A549 (cell line): ENCODE measurements at regions not wholly inside any gene's neighbourhood (a gene's known extent, or its start where the extent isn't known, plus 50 kb on each side); places are given as distances from the start of the nearest gene placed in this dataset.

Source experiments
- ATAC-seq, 2 experiments: fragments of 200-7000 bp in 1 of 2; fragments of >200 bp in 1 of 2; cut with Nextera tagmentation in 1 of 2; cut with Tn5 transposase in 1 of 2; 3 replicates each; pipeline versions ENCODE4 v1.8.0 to v1.9.1; 2018 to 2020; ENCODE audit warnings: mild to moderate bottlenecking in 1 of 2, moderate library complexity in 1 of 2
- CTCF ChIA-PET: fragments of 300-600 bp; sonication (Branson Sonifier 250); formaldehyde crosslinking; extraction: SDS; loops from one replicate; lab custom pipeline; 2021; ENCODE audit warnings: antibody characterized with exemption, inconsistent platforms; lab: Yijun Ruan, JAX
- POLR2A ChIA-PET: fragments of 350-600 bp; formaldehyde crosslinking; extraction: SDS; loops from one replicate; lab custom pipeline; 2021; ENCODE audit warnings: antibody characterized with exemption, inconsistent platforms; lab: Yijun Ruan, JAX
- DNase-seq, 2 experiments: peaks; one replicate each; pipeline versions ENCODE4 v3.0.0 to v3.0.0-alpha.2; 2011 to 2016; ENCODE audit warnings: low read depth in 1 of 2, low spot score in 1 of 2
- FAIRE-seq: peaks from 2 replicates; lab custom pipeline; 2011; peaks lifted over from hg19 to GRCh38; lab: Jason Lieb, UNC
- H3K27ac ChIP-seq, 2 experiments: fragments of >200 bp; sonication (Bioruptor Twin); formaldehyde crosslinking; 3 replicates each; pipeline ENCODE4 v1.5.1; 2016 to 2017
- H3K4me1 ChIP-seq: fragments of >200 bp; sonication (Bioruptor Twin); formaldehyde crosslinking; 3 replicates; pipeline ENCODE4 v1.6.1; 2016
- H3K4me2 ChIP-seq: fragments of >200 bp; sonication (Bioruptor Twin); formaldehyde crosslinking; 3 replicates; pipeline ENCODE4 v1.6.1; 2016
- H3K4me3 ChIP-seq: fragments of >200 bp; sonication (Bioruptor Twin); formaldehyde crosslinking; 3 replicates; pipeline ENCODE4 v1.5.1; 2016
- H3K9me3 ChIP-seq: fragments of >200 bp; sonication (Bioruptor Twin); formaldehyde crosslinking; 3 replicates; pipeline ENCODE4 v1.6.1; 2016
- CHD2 ChIP-seq: fragments of 150-350 bp; IDR thresholded peaks from 2 replicates; pipeline ENCODE4 v1.6.1; 2014; ENCODE audit warnings: low read length; ENCODE audit not compliant: partially characterized antibody
- EHF ChIP-seq: fragments of 250-450 bp; sonication (Bioruptor Pico); IDR thresholded peaks from 2 replicates; pipeline ENCODE4 v1.5.0; 2020; ENCODE audit warnings: mild to moderate bottlenecking
- EHMT2 ChIP-seq: fragments of 200-600 bp; sonication (generic); IDR thresholded peaks from 2 replicates; pipeline ENCODE4 v1.6.1; 2016; ENCODE audit warnings: antibody characterized with exemption, low read depth, mild to moderate bottlenecking, moderate library complexity
- FOXS1 ChIP-seq: fragments of 250-450 bp; sonication (Bioruptor Pico); IDR thresholded peaks from 2 replicates; pipeline ENCODE4 v1.5.0; 2020; ENCODE audit warnings: mild to moderate bottlenecking, moderate library complexity
- GATA3 ChIP-seq: IDR thresholded peaks from 2 replicates; pipeline ENCODE4 v1.6.1; 2012; ENCODE audit warnings: borderline replicate concordance
- HES2 ChIP-seq: fragments of >200 bp; sonication (Bioruptor Twin); formaldehyde crosslinking; IDR thresholded peaks from 2 replicates; pipeline ENCODE4 v1.6.1; 2016
- HOXA7 ChIP-seq: fragments of 250-450 bp; sonication (Bioruptor Pico); IDR thresholded peaks from 2 replicates; pipeline ENCODE4 v1.5.0; 2020; ENCODE audit warnings: mild to moderate bottlenecking, moderate library complexity
- HOXB5 ChIP-seq: fragments of 250-450 bp; sonication (Bioruptor Pico); IDR thresholded peaks from 2 replicates; pipeline ENCODE4 v1.5.0; 2020; ENCODE audit warnings: mild to moderate bottlenecking, moderate library complexity
- KDM5A ChIP-seq: fragments of 200-600 bp; sonication (generic); IDR thresholded peaks from 2 replicates; pipeline ENCODE4 v1.6.1; 2016; ENCODE audit warnings: antibody characterized with exemption, mild to moderate bottlenecking
- MAFK ChIP-seq: fragments of 450-650 bp; IDR thresholded peaks from 2 replicates; pipeline ENCODE4 v1.6.1; 2014; ENCODE audit not compliant: partially characterized antibody
- MYC ChIP-seq: IDR thresholded peaks from 2 replicates; pipeline ENCODE4 v1.6.1; 2012; ENCODE audit warnings: mild to moderate bottlenecking, inconsistent platforms, low read length, improper control_type of control experiment, borderline replicate concordance
- NFE2L2 ChIP-seq: fragments of 150-350 bp; conservative IDR thresholded peaks from 2 replicates; pipeline ENCODE4 v1.6.1; 2014; ENCODE audit warnings: low read length
- NR3C1 ChIP-seq: fragments of >200 bp; sonication (Bioruptor Twin); formaldehyde crosslinking; IDR thresholded peaks from 3 replicates; pipeline ENCODE4 v1.6.1; 2017
- RAD21 ChIP-seq, 2 experiments: fragments of >200 bp in 1 of 2; sonication (Bioruptor Twin) in 1 of 2; formaldehyde crosslinking in 1 of 2; IDR thresholded peaks in 1 of 2; conservative IDR thresholded peaks in 1 of 2; 2 replicates in 1 of 2; 3 replicates in 1 of 2; pipeline ENCODE4 v1.6.1; 2012 to 2018; ENCODE audit warnings: inconsistent platforms in 1 of 2
- RFX5 ChIP-seq: fragments of 450-650 bp; IDR thresholded peaks from 2 replicates; pipeline ENCODE4 v1.7.1; 2014; ENCODE audit warnings: antibody characterized with exemption, mild to moderate bottlenecking, moderate library complexity
- RNF2 ChIP-seq: fragments of 200-600 bp; sonication (generic); IDR thresholded peaks from 2 replicates; pipeline ENCODE4 v1.6.1; 2016; ENCODE audit warnings: low read depth, mild to moderate bottlenecking, antibody characterized with exemption, moderate library complexity, borderline replicate concordance
- TFCP2L1 ChIP-seq: fragments of 250-450 bp; sonication (Bioruptor Pico); IDR thresholded peaks from 2 replicates; pipeline ENCODE4 v1.5.0; 2021; ENCODE audit warnings: mild to moderate bottlenecking
- ZFP36 ChIP-seq: fragments of 450-650 bp; IDR thresholded peaks from 2 replicates; pipeline ENCODE4 v1.6.1; 2014; ENCODE audit warnings: borderline replicate concordance; ENCODE audit not compliant: partially characterized antibody
- ZNF302 ChIP-seq: fragments of 250-450 bp; sonication (Bioruptor Pico); IDR thresholded peaks from 2 replicates; pipeline ENCODE4 v1.9.0; 2021; ENCODE audit warnings: inconsistent platforms, mild to moderate bottlenecking, moderate library complexity
- WGBS: methylation state at CpG from one replicate; pipeline ENCODE4 v1.1.6; 2017; ENCODE audit errors: missing lambda C conversion rate; 5-methylcytosine and 5-hydroxymethylcytosine counted together
- TF ChIP-seq, protein P1 (sequence below): IDR thresholded peaks from 2 replicates; pipeline ENCODE4 v1.6.1; 2012
- TF ChIP-seq, protein P2 (sequence below): fragments of 200-600 bp; sonication (generic); IDR thresholded peaks from 2 replicates; pipeline ENCODE4 v1.6.1; 2016; ENCODE audit warnings: antibody characterized with exemption, mild to moderate bottlenecking, moderate library complexity
- TF ChIP-seq, protein P3 (sequence below): fragments of 450-650 bp; IDR thresholded peaks from 2 replicates; pipeline ENCODE4 v1.6.1; 2014; ENCODE audit warnings: antibody characterized with exemption
- TF ChIP-seq, protein P4 (sequence below): fragments of 250-450 bp; sonication (Bioruptor Pico); IDR thresholded peaks from 2 replicates; pipeline ENCODE4 v1.5.0; 2020; ENCODE audit warnings: low read depth, mild to moderate bottlenecking, moderate library complexity

DNA sequence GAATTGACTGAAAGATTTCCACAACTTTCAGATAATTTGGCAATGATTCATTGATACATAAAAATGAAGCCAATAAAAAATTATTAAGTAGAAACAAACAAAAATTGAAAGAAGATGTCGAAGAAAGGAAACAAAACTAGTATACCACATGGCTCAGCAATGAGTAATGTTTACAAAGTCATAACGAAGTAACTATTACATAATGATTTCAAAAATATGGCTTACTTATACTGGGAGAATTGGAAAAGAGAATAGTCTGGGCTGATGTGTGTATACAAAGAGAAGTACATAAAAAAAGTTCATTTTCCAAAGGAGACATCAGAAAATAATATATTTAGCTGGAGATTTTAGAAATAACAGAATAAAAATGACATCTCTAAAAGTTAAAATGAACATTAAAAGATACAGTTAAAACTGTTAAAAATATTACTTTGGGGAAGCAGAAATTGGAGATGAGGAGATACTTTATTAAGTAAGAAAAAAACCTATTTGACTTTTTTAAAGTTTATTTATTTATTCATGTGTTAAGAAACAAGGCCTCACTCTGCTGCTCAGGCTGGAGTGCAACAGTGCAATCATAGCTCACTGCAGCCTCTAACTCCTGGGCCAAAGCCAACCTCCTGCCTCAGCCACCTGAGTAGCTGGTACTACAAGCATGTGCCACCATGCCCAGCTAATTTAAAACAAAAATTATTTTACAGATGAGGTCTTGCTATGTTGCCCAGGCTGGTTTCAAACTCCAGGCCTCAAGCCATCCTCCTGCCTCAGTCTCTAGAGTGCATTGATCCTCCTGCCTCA is 409.7 kb upstream of the PIK3C3 start:
- ATAC-seq, result no peak
- H3K4me3 ChIP-seq, result no peak overlapping the region
- POLR2A ChIA-PET, result no interaction called here
- H3K4me1 ChIP-seq, result no peaks in the 10 kb centered on the region
- TF ChIP-seq KDM5A, result no peak
- TF ChIP-seq ZNF302, result no peak
- TF ChIP-seq, protein P1, sequence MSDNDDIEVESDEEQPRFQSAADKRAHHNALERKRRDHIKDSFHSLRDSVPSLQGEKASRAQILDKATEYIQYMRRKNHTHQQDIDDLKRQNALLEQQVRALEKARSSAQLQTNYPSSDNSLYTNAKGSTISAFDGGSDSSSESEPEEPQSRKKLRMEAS, result no peak
- TF ChIP-seq EHMT2, result no peak
- TF ChIP-seq NFE2L2, result no peak
- TF ChIP-seq HES2, result no peak
- TF ChIP-seq MAFK, result no peak
- no peak for TF ChIP-seq RNF2
- no peak for TF ChIP-seq ZFP36
- no peak for TF ChIP-seq EHF (CRISPR knock-in tag)
- no peak for TF ChIP-seq FOXS1 (CRISPR knock-in tag)
- TF ChIP-seq RFX5, result no peak
- TF ChIP-seq MYC, result no peak
- TF ChIP-seq, protein P2, sequence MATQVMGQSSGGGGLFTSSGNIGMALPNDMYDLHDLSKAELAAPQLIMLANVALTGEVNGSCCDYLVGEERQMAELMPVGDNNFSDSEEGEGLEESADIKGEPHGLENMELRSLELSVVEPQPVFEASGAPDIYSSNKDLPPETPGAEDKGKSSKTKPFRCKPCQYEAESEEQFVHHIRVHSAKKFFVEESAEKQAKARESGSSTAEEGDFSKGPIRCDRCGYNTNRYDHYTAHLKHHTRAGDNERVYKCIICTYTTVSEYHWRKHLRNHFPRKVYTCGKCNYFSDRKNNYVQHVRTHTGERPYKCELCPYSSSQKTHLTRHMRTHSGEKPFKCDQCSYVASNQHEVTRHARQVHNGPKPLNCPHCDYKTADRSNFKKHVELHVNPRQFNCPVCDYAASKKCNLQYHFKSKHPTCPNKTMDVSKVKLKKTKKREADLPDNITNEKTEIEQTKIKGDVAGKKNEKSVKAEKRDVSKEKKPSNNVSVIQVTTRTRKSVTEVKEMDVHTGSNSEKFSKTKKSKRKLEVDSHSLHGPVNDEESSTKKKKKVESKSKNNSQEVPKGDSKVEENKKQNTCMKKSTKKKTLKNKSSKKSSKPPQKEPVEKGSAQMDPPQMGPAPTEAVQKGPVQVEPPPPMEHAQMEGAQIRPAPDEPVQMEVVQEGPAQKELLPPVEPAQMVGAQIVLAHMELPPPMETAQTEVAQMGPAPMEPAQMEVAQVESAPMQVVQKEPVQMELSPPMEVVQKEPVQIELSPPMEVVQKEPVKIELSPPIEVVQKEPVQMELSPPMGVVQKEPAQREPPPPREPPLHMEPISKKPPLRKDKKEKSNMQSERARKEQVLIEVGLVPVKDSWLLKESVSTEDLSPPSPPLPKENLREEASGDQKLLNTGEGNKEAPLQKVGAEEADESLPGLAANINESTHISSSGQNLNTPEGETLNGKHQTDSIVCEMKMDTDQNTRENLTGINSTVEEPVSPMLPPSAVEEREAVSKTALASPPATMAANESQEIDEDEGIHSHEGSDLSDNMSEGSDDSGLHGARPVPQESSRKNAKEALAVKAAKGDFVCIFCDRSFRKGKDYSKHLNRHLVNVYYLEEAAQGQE, result no peak
- no peak for TF ChIP-seq GATA3
- no peak for TF ChIP-seq TFCP2L1 (CRISPR knock-in tag)
- TF ChIP-seq, protein P3, sequence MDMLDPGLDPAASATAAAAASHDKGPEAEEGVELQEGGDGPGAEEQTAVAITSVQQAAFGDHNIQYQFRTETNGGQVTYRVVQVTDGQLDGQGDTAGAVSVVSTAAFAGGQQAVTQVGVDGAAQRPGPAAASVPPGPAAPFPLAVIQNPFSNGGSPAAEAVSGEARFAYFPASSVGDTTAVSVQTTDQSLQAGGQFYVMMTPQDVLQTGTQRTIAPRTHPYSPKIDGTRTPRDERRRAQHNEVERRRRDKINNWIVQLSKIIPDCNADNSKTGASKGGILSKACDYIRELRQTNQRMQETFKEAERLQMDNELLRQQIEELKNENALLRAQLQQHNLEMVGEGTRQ, result no peak
- no peak for TF ChIP-seq NR3C1
- FAIRE-seq, result no peak
- no peak for DNase-seq
- no peak overlapping the region for H3K27ac ChIP-seq
- CTCF ChIA-PET, result no interaction called here
- H3K9me3 ChIP-seq, result no peaks in the 10 kb centered on the region
- no peak overlapping the region for H3K4me2 ChIP-seq
- 2% methylated on average over 2 of the region's 2 CpGs for WGBS

DNA sequence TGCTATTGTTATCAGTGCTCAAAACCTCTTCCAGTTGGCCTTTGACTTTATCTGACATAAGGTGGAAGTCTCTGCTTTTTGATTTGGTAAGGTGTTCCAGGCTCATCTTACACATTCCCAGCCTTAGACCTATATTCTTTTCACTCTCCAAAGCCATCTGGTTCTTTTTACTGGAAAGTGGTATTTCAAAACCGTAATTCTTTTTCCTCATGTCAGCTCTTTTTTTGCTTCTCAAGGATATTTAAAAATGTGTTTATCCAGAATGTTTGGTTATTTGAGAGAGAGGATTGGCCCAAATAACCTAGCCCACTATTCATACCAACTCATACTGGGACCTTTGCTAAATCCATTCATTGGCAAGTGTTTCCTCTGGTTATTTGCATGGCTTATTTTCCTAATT is 411.2 kb upstream of the PIK3C3 start:
- H3K4me3 ChIP-seq, result no peak overlapping the region
- no peak overlapping the region for H3K27ac ChIP-seq
- ATAC-seq (no peak), DNase-seq (no peak), FAIRE-seq (no peak)
- no peak overlapping the region for H3K4me2 ChIP-seq
- no peaks in the 10 kb centered on the region for H3K9me3 ChIP-seq
- WGBS, result 0% methylated on average over 1 of the region's 1 CpG
- no peaks in the 10 kb centered on the region for H3K4me1 ChIP-seq
- TF ChIP-seq, protein P4, sequence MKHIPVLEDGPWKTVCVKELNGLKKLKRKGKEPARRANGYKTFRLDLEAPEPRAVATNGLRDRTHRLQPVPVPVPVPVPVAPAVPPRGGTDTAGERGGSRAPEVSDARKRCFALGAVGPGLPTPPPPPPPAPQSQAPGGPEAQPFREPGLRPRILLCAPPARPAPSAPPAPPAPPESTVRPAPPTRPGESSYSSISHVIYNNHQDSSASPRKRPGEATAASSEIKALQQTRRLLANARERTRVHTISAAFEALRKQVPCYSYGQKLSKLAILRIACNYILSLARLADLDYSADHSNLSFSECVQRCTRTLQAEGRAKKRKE, result no peak
- TF ChIP-seq RAD21 (conservative IDR thresholded peaks at IDR 0.05 in 1 of 2, IDR thresholded peaks at IDR 0.05 in 1 of 2) (no peak), ZNF302 (no peak), HOXA7 (CRISPR knock-in tag) (no peak), CHD2 (no peak), HOXB5 (CRISPR knock-in tag) (no peak)
- TF ChIP-seq, protein P2, result no peak
- ChIA-PET CTCF (no interaction called here), POLR2A (no interaction called here)
